ENCODE measurements at regions not wholly inside any gene's neighbourhood (a gene's known extent, or its start where the extent isn't known, plus 50 kb on each side); places are given as distances from the start of the nearest gene placed in this dataset.

DNA sequence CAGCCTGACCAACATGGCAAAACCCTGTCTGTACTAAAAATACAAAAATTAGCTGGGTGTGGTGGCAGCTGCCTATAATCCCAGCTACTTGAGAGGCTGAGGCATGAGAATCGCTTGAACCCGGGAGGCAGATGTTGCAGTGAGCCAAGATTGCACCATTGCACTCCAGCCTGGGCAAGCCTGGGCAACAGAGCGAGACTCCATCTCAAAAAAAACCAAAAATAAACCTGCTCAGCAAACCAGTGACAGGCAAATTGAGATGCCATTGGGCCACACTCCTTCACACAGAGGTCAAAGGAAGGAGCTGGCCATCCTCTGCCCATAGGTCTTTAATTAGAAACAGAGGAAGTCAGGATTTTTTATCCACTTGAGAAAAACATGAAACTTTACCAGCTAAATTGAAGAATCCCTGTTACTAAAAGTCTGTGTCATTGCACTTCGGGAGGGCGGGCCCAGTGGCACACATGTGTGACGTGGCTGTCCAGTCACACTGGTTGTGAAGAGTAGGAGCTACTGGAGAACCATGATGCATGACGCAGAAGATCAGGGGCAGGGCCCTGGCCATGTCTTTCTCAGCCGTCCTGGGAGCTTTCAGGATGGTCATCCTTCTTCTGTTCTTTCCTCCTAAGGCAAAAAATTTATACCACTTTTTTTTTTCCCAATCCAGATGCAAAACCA lies 118.3 kb upstream of the ZNF438 start:
- Histone ChIP-seq H3K4me1 (peaks cover 0 to 64% (median 35%) of the 10 kb centered on the region in 12 donors), H3K27ac (peak overlapping the region in 8 of 12 donors; percentile 1 to 67 (median 32)), H3K9me3 (no peaks in the 10 kb centered on the region), H3K36me3 (no peaks in the 10 kb centered on the region), H3K27me3 (no peaks in the 10 kb centered on the region), H3K4me3 (no peak overlapping the region)
- DNase-seq, result no peak
- no peak for ATAC-seq
- no peak for TF ChIP-seq POLR2A (IDR thresholded peaks at IDR 0.05)
- TF ChIP-seq, protein P1, sequence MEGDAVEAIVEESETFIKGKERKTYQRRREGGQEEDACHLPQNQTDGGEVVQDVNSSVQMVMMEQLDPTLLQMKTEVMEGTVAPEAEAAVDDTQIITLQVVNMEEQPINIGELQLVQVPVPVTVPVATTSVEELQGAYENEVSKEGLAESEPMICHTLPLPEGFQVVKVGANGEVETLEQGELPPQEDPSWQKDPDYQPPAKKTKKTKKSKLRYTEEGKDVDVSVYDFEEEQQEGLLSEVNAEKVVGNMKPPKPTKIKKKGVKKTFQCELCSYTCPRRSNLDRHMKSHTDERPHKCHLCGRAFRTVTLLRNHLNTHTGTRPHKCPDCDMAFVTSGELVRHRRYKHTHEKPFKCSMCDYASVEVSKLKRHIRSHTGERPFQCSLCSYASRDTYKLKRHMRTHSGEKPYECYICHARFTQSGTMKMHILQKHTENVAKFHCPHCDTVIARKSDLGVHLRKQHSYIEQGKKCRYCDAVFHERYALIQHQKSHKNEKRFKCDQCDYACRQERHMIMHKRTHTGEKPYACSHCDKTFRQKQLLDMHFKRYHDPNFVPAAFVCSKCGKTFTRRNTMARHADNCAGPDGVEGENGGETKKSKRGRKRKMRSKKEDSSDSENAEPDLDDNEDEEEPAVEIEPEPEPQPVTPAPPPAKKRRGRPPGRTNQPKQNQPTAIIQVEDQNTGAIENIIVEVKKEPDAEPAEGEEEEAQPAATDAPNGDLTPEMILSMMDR (IDR thresholded peaks at IDR 0.05), result no peak
- intact Hi-C loops (cut with DNase I), result loop anchor here in 4 of 10 donors (2.0 to 10.0 kb wide), 5 partner anchors 57 to 365 kb away; partner anchors contain the start of genes ZEB1 (in 2 of the 4) and ZNF438 (in 1 of the 4)
- 77 to 94% (median 89%) methylated on average over 8 of the region's 8 CpGs for WGBS, 4 donors

GRCh38 chr10:31151301-31151700 lies 119.6 kb upstream of the ZNF438 start:
- Histone ChIP-seq H3K36me3 (no peaks in the 10 kb centered on the region), H3K27ac (peak overlapping the region in 6 of 12 donors; percentile 14 to 76 (median 58)), H3K27me3 (no peaks in the 10 kb centered on the region), H3K4me3 (no peak overlapping the region), H3K9me3 (no peaks in the 10 kb centered on the region), H3K4me1 (peaks cover 0 to 54% (median 27%) of the 10 kb centered on the region in 12 donors)
- intact Hi-C loops (cut with DNase I), result loop anchor here in 2 of 10 donors (2.0 to 10.0 kb wide), 2 partner anchors 56 to 366 kb away; no protein-coding TSS in a partner anchor
- DNase-seq (no peak), ATAC-seq (no peak)
- TF ChIP-seq, protein P1 (IDR thresholded peaks at IDR 0.05), result no peak
- no peak for TF ChIP-seq POLR2A (IDR thresholded peaks at IDR 0.05)
- 70 to 82% (median 78%) methylated on average over 2 of the region's 2 CpGs for WGBS, 4 donors

DNA sequence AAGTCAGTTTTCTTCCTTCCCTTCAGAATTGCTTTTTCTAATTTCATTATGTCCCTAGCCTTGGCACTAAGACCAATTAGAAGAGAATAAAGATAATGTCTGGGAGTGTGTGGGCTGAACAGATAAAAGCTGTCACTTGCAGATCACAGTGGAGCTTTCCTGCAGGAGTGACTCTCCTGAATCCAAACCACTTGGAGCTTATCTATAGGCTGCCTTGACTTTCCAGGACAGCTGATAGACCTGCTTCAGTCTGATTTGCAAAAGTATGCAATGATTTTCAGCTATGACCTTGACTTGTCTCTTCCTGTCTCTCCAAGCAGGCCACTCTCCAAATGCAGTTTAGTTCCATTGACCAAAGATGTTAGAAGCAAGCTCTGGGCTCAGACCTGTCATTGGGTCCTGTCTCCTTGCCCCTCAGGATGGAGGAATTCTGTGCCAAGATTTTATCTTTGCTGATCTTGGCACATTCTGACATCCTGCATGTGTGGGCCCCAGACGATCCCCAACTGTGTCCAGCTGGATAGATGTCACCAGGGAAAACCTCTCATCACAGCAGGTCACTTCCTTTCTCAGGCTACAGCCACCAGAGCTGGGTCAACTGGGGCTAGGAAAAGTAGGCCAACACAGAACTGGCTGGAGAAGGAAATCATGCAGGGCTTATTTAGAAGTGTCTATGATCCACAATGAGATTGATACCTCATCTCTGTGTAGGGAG lies 120.9 kb upstream of the ZNF438 start:
- peak; percentile 58 to 80 (median 76) for ATAC-seq

More for the DNA sequence above, 120.9 kb upstream of the ZNF438 start:
- Histone ChIP-seq H3K27me3 (no peaks in the 10 kb centered on the region), H3K9me3 (no peaks in the 10 kb centered on the region), H3K27ac (peak overlapping the region in 11 of 12 donors; percentile 11 to 76 (median 51)), H3K4me3 (no peak overlapping the region), H3K4me1 (peaks cover 0 to 52% (median 27%) of the 10 kb centered on the region in 12 donors), H3K36me3 (no peaks in the 10 kb centered on the region)
- 0 to 14% (median 10%) methylated on average over 1 of the region's 1 CpG for WGBS, 4 donors
- intact Hi-C loops (cut with DNase I), result loop anchor here in 2 of 10 donors (2.0 to 10.0 kb wide), 2 partner anchors 120 to 368 kb away; no protein-coding TSS in a partner anchor
- TF ChIP-seq, protein P1 (IDR thresholded peaks at IDR 0.05), result no peak
- TF ChIP-seq POLR2A (IDR thresholded peaks at IDR 0.05), result no peak
- DNase-seq, result peak in 4 of 5 donors; percentile 62 to 74 (median 68)

All from heart left ventricle (tissue), 16 donors.